OCI-LY1 (cell line): ENCODE measurements at regions not wholly inside any gene's neighbourhood (a gene's known extent, or its start where the extent isn't known, plus 50 kb on each side); places are given as distances from the start of the nearest gene placed in this dataset.

Source experiments
- EZH2 ChIP-seq: fragments of 200-600 bp; sonication (generic), shearing (Covaris generic); IDR thresholded peaks from 2 replicates; pipeline ENCODE4 v1.8.0; 2017; ENCODE audit warnings: borderline replicate concordance, mixed run types, mild to moderate bottlenecking, antibody characterized with exemption, low read length, moderate library complexity, mixed read lengths
- TF ChIP-seq, protein P1 (sequence below): fragments of 200-600 bp; sonication (generic), shearing (Covaris generic); IDR thresholded peaks from 2 replicates; pipeline ENCODE4 v1.5.1; 2017; ENCODE audit warnings: mild to moderate bottlenecking, antibody characterized with exemption, low read length, moderate library complexity, mixed read lengths

DNA sequence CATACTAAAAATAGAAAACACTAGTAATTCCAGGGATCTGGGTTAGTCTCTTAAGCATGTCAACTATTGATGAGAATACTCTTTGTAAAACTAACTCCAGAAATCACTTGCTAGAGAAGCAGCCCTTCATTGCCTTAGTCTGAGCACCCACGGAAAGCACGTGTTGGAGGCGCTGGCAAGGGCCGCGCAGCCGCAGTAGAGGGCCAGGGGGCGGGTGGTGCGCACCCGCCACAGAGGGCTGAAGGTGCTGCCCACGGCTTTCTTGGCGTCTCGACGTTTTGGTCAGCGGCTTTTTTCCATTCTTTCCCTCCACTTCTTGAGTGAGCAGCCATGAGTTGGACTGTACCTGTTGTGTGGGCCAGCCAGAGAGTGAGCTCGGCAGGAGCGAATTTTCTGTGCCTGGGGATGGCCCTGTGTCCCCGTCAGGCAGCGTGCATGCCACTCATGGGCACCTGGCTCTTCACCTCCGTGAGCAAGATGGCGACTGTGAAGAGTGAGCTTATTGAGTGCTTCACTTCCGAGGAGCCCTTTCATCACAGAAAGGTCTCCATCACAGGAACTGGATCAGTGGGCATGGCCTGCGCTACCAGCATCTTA, 68.4 kb upstream of the PPM1H start:
- TF ChIP-seq, protein P1, sequence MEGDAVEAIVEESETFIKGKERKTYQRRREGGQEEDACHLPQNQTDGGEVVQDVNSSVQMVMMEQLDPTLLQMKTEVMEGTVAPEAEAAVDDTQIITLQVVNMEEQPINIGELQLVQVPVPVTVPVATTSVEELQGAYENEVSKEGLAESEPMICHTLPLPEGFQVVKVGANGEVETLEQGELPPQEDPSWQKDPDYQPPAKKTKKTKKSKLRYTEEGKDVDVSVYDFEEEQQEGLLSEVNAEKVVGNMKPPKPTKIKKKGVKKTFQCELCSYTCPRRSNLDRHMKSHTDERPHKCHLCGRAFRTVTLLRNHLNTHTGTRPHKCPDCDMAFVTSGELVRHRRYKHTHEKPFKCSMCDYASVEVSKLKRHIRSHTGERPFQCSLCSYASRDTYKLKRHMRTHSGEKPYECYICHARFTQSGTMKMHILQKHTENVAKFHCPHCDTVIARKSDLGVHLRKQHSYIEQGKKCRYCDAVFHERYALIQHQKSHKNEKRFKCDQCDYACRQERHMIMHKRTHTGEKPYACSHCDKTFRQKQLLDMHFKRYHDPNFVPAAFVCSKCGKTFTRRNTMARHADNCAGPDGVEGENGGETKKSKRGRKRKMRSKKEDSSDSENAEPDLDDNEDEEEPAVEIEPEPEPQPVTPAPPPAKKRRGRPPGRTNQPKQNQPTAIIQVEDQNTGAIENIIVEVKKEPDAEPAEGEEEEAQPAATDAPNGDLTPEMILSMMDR: no peak
- no peak for TF ChIP-seq EZH2
